NB4 (cell line): ENCODE measurements at regions not wholly inside any gene's neighbourhood (a gene's known extent, or its start where the extent isn't known, plus 50 kb on each side); places are given as distances from the start of the nearest gene placed in this dataset.
"Not testable (repeated sequence)": the region's sequence is repeated elsewhere in the genome, so short reads cannot be mapped to it uniquely, and the experiment has no call there.

Source experiments
- DNase-seq: peaks from one replicate; pipeline ENCODE4 v3.0.0; 2010; ENCODE audit warnings: low read depth
- H3K4me3 ChIP-seq: one replicate; pipeline ENCODE4 v1.5.1; 2011; ENCODE audit warnings: mild to moderate bottlenecking, low read depth, low read length, moderate library complexity
- CTCF ChIP-seq: IDR thresholded peaks from one replicate; pipeline ENCODE4 v1.5.1; 2012; ENCODE audit warnings: low read depth, low read length
- MYC ChIP-seq: IDR thresholded peaks from 2 replicates; pipeline ENCODE4 v1.6.1; 2011; ENCODE audit warnings: low read depth, low read length
- POLR2A ChIP-seq: IDR thresholded peaks from 2 replicates; pipeline ENCODE4 v1.6.1; 2011; ENCODE audit warnings: mild to moderate bottlenecking; ENCODE audit not compliant: insufficient read length; ENCODE audit errors: extremely low read depth
- TF ChIP-seq, protein P1 (sequence below): IDR thresholded peaks from 2 replicates; pipeline ENCODE4 v1.6.1; 2011; ENCODE audit warnings: low read depth, low read length

DNA sequence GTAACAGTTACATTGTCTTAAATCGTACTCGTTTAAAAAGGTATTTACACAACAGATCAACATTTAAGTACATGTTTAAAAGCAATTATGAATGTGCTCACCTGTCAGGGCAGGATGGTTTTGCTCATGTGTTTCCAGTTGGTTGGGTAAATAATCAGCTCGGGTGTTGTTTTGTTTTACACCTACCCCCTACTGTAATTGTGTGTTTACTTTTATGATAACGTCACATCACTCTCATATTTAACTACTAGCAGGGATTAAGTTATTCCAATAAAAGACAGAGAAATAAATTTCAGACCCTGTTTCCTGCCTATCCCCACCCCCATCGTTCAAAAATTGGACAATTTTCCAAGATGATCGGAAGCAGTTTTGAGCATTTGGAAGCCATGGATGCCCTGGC lies 390.2 kb downstream of the SEC14L1 start:
- no peak overlapping the region for H3K4me3 ChIP-seq
- no peak for TF ChIP-seq MYC
- TF ChIP-seq, protein P1, sequence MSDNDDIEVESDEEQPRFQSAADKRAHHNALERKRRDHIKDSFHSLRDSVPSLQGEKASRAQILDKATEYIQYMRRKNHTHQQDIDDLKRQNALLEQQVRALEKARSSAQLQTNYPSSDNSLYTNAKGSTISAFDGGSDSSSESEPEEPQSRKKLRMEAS = no peak
- no peak for TF ChIP-seq CTCF
- no peak for TF ChIP-seq POLR2A
- DNase-seq = no peak

DNA sequence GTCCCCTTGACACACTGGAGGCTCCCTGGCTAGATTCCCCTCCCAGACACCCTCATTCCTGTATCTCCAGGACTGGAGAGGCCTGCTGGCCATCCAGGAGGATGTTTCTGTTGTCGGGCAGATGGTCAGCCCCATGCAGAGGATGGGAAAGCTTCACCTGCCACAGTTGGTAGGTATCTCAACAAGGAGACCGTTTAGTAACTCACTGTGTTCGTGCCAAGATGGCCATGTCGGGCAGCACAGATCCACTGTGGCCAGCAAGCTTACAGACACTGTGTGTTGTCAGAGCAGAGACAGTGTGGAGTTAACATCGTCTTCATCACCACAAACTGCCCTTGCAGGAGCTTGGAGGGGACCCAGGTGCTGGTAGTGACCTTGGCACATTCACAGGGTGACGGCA lies 390.9 kb downstream of the SEC14L1 start:
- no peak for TF ChIP-seq CTCF
- TF ChIP-seq MYC = no peak
- no peak for TF ChIP-seq POLR2A
- TF ChIP-seq, protein P1 = no peak
- DNase-seq = no peak
- no peak overlapping the region for H3K4me3 ChIP-seq

DNA sequence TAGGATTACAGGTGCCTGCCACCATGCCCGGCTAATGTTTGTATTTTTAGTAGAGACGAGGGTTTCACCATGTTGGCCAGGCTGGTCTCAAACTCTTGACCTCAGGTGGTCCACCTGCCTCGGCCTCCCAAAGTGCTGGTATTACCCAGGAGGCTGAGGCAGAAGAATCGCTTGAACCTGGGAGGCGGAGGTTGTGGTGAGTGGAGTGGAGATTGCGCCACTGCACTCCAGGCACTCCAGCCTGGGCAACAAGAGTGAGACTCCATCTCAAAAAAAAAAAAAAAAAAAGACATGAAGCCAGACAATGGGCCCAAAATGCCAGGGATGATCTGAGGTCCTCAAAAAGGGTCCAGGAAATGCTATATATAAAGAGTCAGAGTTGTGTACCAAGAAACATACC lies 392.9 kb downstream of the SEC14L1 start:
- DNase-seq, H3K4me3 ChIP-seq: not testable (repeated sequence)

DNA sequence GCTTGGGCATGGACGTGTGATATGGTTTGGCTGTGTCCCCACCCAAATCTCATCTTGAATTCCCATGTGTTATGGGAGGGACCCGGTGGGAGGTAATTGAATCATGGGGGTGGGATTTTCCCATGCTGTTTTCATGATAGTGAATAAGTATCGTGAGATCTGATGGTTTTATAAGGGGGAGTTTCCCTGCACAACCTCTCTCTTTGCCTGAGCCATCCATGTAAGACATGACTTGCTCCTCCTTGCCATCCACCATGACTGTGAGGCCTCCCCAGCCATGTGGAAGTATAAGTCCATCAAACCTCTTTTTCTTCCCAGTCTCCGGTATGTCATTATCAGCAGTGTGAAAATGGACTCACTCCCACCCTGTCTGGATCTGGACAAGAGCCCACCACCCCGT lies 393.4 kb downstream of the SEC14L1 start:
- no peak overlapping the region for H3K4me3 ChIP-seq
- no peak for DNase-seq
- TF ChIP-seq POLR2A (no peak), CTCF (no peak), MYC (no peak)
- TF ChIP-seq, protein P1 = no peak

GRCh38 chr17:77535435-77535834 lies 394.7 kb downstream of the SEC14L1 start:
- DNase-seq = peak; percentile 52
- TF ChIP-seq, protein P1 = peak; percentile 39; the same call in 1 of the 2 replicates
- no peak; the same call in 1 of the 2 replicates for TF ChIP-seq MYC
- TF ChIP-seq CTCF = no peak
- no peak overlapping the region for H3K4me3 ChIP-seq

DNA sequence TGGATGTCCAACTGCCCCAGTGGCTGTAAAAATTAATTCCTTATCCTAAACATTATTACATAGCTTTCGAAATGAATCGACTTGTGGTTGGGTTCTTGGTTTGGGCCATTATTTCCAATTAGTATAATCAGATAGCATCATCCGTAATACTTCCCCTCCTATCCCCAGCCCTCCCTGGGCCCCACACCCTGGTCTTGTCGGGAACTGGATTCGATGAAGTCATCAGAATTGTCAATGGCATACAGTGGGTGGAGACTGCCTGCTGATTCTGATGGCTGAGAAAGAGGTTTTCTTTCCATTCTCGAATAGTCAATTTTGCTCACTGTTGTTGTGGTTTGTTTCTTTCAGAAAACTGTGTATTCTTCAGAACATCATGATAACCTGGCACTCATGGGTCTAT lies 395.1 kb downstream of the SEC14L1 start:
- DNase-seq = no peak
- H3K4me3 ChIP-seq = no peak overlapping the region
- TF ChIP-seq MYC (no peak), POLR2A (no peak), CTCF (no peak)
- TF ChIP-seq, protein P1 = no peak
